Left ventricle myocardium superior (tissue), 1 donor: ENCODE measurements at regions not wholly inside any gene's neighbourhood (a gene's known extent, or its start where the extent isn't known, plus 50 kb on each side); places are given as distances from the start of the nearest gene placed in this dataset.

Source experiments
- ATAC-seq: fragments of 200-7000 bp; cut with Tn5 transposase; one replicate; pipeline ENCODE4 v1.9.1; 2020; ENCODE audit warnings: mild to moderate bottlenecking, moderate library complexity
- DNase-seq: peaks from one replicate; pipeline ENCODE4 v3.0.0-alpha.2; 2020
- intact Hi-C: fragments of 100-400 bp; cut with micrococcal nuclease; formaldehyde crosslinking; loops from one replicate; pipeline ENCODE4 v1.11.0; 2022
- donor health status: DM: no; HTN: yes; CAD: no; lungs with severe emphysema.

- intact Hi-C loops: no loop called here
- ATAC-seq (no peak), DNase-seq (no peak)
Observed at GRCh38 chr1:168782559-168783116, 53.6 kb upstream of the DPT start.

- ATAC-seq (peak; percentile 93), DNase-seq (no peak)
- intact Hi-C loops: no loop called here
Observed at GRCh38 chr1:168783458-168784210, 54.6 kb upstream of the DPT start.

GRCh38 chr1:168786476-168787330, 57.7 kb upstream of the DPT start:
- DNase-seq (no peak), ATAC-seq (no peak)
- intact Hi-C loops: no loop called here

GRCh38 chr1:168788258-168788657, 59.3 kb upstream of the DPT start:
- ATAC-seq (no peak), DNase-seq (no peak)
- intact Hi-C loops: no loop called here

- ATAC-seq (no peak), DNase-seq (no peak)
- intact Hi-C loops: no loop called here
Observed at GRCh38 chr1:168789501-168789900, 60.5 kb upstream of the DPT start.

- no peak for DNase-seq
- ATAC-seq: no peak
- intact Hi-C loops: no loop called here
Observed at GRCh38 chr1:168792142-168792541, 63.1 kb upstream of the DPT start.

GRCh38 chr1:168792592-168793125, 63.7 kb upstream of the DPT start:
- intact Hi-C loops: no loop called here
- ATAC-seq: no peak
- DNase-seq: no peak

- ATAC-seq (no peak), DNase-seq (no peak)
- intact Hi-C loops: no loop called here
Observed at GRCh38 chr1:168794057-168794456, 65.1 kb upstream of the DPT start.

- ATAC-seq (no peak), DNase-seq (no peak)
- intact Hi-C loops: no loop called here
Observed at GRCh38 chr1:168795681-168796080, 66.7 kb upstream of the DPT start.

- intact Hi-C loops: no loop called here
- ATAC-seq: no peak
- DNase-seq: no peak
Observed at GRCh38 chr1:168799927-168800605, 71.1 kb upstream of the DPT start.

- intact Hi-C loops: no loop called here
- DNase-seq: no peak
- ATAC-seq: no peak
Observed at GRCh38 chr1:168801032-168801745, 72.2 kb upstream of the DPT start.

- DNase-seq: no peak
- no peak for ATAC-seq
- intact Hi-C loops: no loop called here
Observed at GRCh38 chr1:168803806-168804510, 75.0 kb upstream of the DPT start.

- intact Hi-C loops: no loop called here
- ATAC-seq: no peak
Observed at GRCh38 chr1:168806952-168807351, 77.9 kb upstream of the DPT start.

GRCh38 chr1:168811176-168811575, 82.2 kb upstream of the DPT start:
- DNase-seq: no peak
- intact Hi-C loops: no loop called here
- no peak for ATAC-seq

More at GRCh38 chr1:168806952-168807351, 77.9 kb upstream of the DPT start:
- DNase-seq: no peak

- DNase-seq (no peak), ATAC-seq (no peak)
- intact Hi-C loops: no loop called here
Observed at GRCh38 chr1:168819668-168820067, 90.7 kb upstream of the DPT start.

GRCh38 chr1:168821434-168821833, 92.4 kb upstream of the DPT start:
- ATAC-seq (no peak), DNase-seq (no peak)
- intact Hi-C loops: no loop called here

- DNase-seq (no peak), ATAC-seq (peak; percentile 63)
- intact Hi-C loops: no loop called here
Observed at GRCh38 chr1:168822911-168823310, 93.9 kb upstream of the DPT start.

- DNase-seq: no peak
- peak; percentile 98 for ATAC-seq
- intact Hi-C loops: no loop called here
Observed at GRCh38 chr1:168823988-168824387, 95.0 kb upstream of the DPT start.
